SU-DHL-6 (cell line): ENCODE measurements at regions not wholly inside any gene's neighbourhood (a gene's known extent, or its start where the extent isn't known, plus 50 kb on each side); places are given as distances from the start of the nearest gene placed in this dataset.

Experiments used
- H2AFZ ChIP-seq: fragments of 200-600 bp; sonication (generic); 2 replicates; pipeline ENCODE4 v1.6.1; 2014; ENCODE audit warnings: low read depth, mild to moderate bottlenecking, moderate library complexity, mixed read lengths, antibody characterized with exemption, low read length; ENCODE audit not compliant: severe bottlenecking
- H3F3A ChIP-seq: fragments of 200-600 bp; shearing (Covaris generic); 2 replicates; pipeline ENCODE4 v1.6.0; 2016; ENCODE audit warnings: antibody characterized with exemption, mild to moderate bottlenecking; ENCODE audit not compliant: insufficient read depth
- H3K27ac ChIP-seq: fragments of 200-600 bp; sonication (generic); 2 replicates; pipeline ENCODE4 v1.5.1; 2016; ENCODE audit warnings: low read depth, mild to moderate bottlenecking, low read length, moderate library complexity, mixed read lengths
- H3K27me3 ChIP-seq: fragments of 200-600 bp; sonication (generic), shearing (Covaris generic); 2 replicates; pipeline ENCODE4 v1.6.0; 2014; ENCODE audit warnings: mild to moderate bottlenecking, low read length
- H3K36me3 ChIP-seq: fragments of 200-600 bp; sonication (generic); 2 replicates; pipeline ENCODE4 v1.6.1; 2014; ENCODE audit warnings: mild to moderate bottlenecking, low read length, mixed read lengths
- H3K4me2 ChIP-seq: fragments of 300-600, 200-600 bp; shearing (Covaris generic), sonication (generic); 2 replicates; pipeline ENCODE4 v1.6.0; 2014; ENCODE audit warnings: low read length, low read depth, mild to moderate bottlenecking; ENCODE audit not compliant: poor library complexity, severe bottlenecking
- H3K4me3 ChIP-seq: fragments of 200-600 bp; sonication (generic); 2 replicates; pipeline ENCODE4 v1.5.1; 2014; ENCODE audit warnings: antibody characterized with exemption, low read length, mild to moderate bottlenecking, mixed read lengths; ENCODE audit not compliant: insufficient read depth, poor library complexity, severe bottlenecking
- H3K79me2 ChIP-seq: fragments of 200-600 bp; sonication (generic); 2 replicates; pipeline ENCODE4 v1.6.1; 2014; ENCODE audit warnings: mild to moderate bottlenecking, low read length, moderate library complexity; ENCODE audit not compliant: insufficient read depth
- H3K9ac ChIP-seq: fragments of 200-600 bp; sonication (generic); 2 replicates; pipeline ENCODE4 v1.7.0; 2014; ENCODE audit warnings: mild to moderate bottlenecking, low read length
- H3K9me2 ChIP-seq: fragments of 200-600 bp; sonication (generic); replicated peaks from 2 replicates; pipeline ENCODE4 v1.6.1; 2014; ENCODE audit warnings: low read length; ENCODE audit not compliant: insufficient read depth
- H3K9me3 ChIP-seq: fragments of 200-600 bp; sonication (generic); 2 replicates; pipeline ENCODE4 v1.6.1; 2014; ENCODE audit warnings: low read length, mixed read lengths; ENCODE audit not compliant: insufficient read depth
- H4K20me1 ChIP-seq: fragments of 200-600 bp; sonication (generic); 2 replicates; pipeline ENCODE4 v1.6.1; 2014; ENCODE audit warnings: low read depth, mild to moderate bottlenecking, antibody characterized with exemption, low read length, moderate library complexity, mixed read lengths
- CTCF ChIP-seq: fragments of 200-600 bp; sonication (generic); IDR thresholded peaks from one replicate; pipeline ENCODE4 v1.5.1; 2017; ENCODE audit warnings: antibody characterized with exemption, mild to moderate bottlenecking, low read length, moderate library complexity; ENCODE audit not compliant: insufficient read depth, poor library complexity, severe bottlenecking
- EZH2phosphoT487 ChIP-seq: fragments of 200-600 bp; sonication (generic), shearing (Covaris generic); conservative IDR thresholded peaks from 2 replicates; pipeline ENCODE4 v1.6.1; 2018; ENCODE audit warnings: mild to moderate bottlenecking, antibody characterized with exemption, low read length, moderate library complexity, mixed read lengths

DNA sequence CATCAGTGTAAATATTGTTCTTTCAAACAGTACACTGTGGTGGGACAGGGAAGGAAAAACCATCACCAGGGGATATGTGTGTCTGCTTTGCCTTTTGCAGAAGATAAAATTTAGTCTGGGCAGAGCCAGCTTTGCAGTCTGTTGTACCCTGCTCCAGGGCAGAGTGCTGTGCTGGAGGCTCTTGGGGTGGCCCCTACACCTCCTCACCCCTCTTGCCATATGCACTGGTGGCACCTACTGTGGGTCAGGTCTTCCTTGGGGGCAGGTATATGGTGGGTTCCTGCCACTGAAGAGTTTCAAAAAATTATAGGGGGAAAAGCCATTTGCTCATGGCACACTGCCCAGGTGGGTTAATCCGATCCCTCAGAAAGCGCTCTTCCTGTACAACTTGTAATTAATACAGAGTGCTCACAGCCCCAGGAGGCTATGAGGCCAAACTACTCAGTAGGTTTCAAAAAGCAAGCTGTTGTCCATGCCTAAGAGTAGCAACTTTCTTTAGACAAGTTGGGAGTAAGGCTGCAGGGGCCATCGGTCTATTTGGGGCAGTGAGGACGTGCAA, 112.7 kb upstream of the BMPER start:
- no peak overlapping the region for H2AFZ ChIP-seq
- H3K4me3 ChIP-seq: no peak overlapping the region
- no peaks in the 10 kb centered on the region for H4K20me1 ChIP-seq
- H3K27ac ChIP-seq: no peak overlapping the region
- H3F3A ChIP-seq: no peaks in the 10 kb centered on the region
- no peaks in the 10 kb centered on the region for H3K79me2 ChIP-seq
- H3K36me3 ChIP-seq: no peaks in the 10 kb centered on the region
- no peaks in the 10 kb centered on the region for H3K9me3 ChIP-seq
- TF ChIP-seq EZH2phosphoT487 (no peak), CTCF (no peak)
- H3K27me3 ChIP-seq: no peaks in the 10 kb centered on the region
- H3K4me2 ChIP-seq: no peak overlapping the region
- no peaks in the 10 kb centered on the region for H3K9me2 ChIP-seq
- no peak overlapping the region for H3K9ac ChIP-seq

- no peaks in the 10 kb centered on the region for H4K20me1 ChIP-seq
- H3K36me3 ChIP-seq: no peaks in the 10 kb centered on the region
- TF ChIP-seq CTCF (no peak), EZH2phosphoT487 (no peak)
These were observed 111.7 kb upstream of the BMPER start for GRCh38 chr7:33793616-33794015.

GRCh38 chr7:33794419-33794818, 110.9 kb upstream of the BMPER start:
- Histone ChIP-seq H3K79me2 (no peaks in the 10 kb centered on the region), H4K20me1 (no peaks in the 10 kb centered on the region), H3F3A (no peaks in the 10 kb centered on the region), H3K9me2 (no peaks in the 10 kb centered on the region), H3K36me3 (no peaks in the 10 kb centered on the region), H3K4me2 (no peak overlapping the region), H2AFZ (no peak overlapping the region), H3K4me3 (no peak overlapping the region), H3K27me3 (no peaks in the 10 kb centered on the region), H3K27ac (no peak overlapping the region), H3K9me3 (no peaks in the 10 kb centered on the region), H3K9ac (no peak overlapping the region)
- TF ChIP-seq CTCF (no peak), EZH2phosphoT487 (no peak)

More at GRCh38 chr7:33793616-33794015, 111.7 kb upstream of the BMPER start:
- no peak overlapping the region for H3K4me2 ChIP-seq
- no peak overlapping the region for H2AFZ ChIP-seq
- H3K79me2 ChIP-seq: no peaks in the 10 kb centered on the region
- H3K27me3 ChIP-seq: no peaks in the 10 kb centered on the region
- H3K9me2 ChIP-seq: no peaks in the 10 kb centered on the region
- H3F3A ChIP-seq: no peaks in the 10 kb centered on the region
- no peaks in the 10 kb centered on the region for H3K9me3 ChIP-seq
- no peak overlapping the region for H3K9ac ChIP-seq
- no peak overlapping the region for H3K4me3 ChIP-seq
- no peak overlapping the region for H3K27ac ChIP-seq

DNA sequence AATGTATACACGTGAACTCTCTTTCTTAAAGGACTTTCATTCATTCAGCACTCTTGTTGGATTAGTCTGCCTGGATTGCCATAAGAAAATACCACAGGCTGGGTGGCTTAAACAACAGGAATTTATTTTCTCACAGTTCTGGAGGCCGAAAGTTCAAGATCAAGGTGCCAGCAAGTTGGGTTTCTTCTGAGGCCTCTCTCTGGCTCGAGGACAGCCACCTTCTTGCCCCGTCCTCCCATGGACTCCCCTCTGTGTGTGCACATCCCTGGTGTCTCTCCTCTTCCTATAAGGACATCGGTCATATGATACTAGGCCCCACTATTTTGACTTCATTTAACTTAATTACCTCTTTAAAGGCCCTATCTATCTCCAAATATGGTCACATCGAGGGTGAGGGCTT, 110.4 kb upstream of the BMPER start:
- H3K9me3 ChIP-seq: no peaks in the 10 kb centered on the region
- TF ChIP-seq EZH2phosphoT487 (no peak), CTCF (no peak)
- H4K20me1 ChIP-seq: no peaks in the 10 kb centered on the region

More for the DNA sequence above, 110.4 kb upstream of the BMPER start:
- no peak overlapping the region for H3K27ac ChIP-seq
- no peaks in the 10 kb centered on the region for H3K9me2 ChIP-seq
- H3K9ac ChIP-seq: no peak overlapping the region
- no peaks in the 10 kb centered on the region for H3K79me2 ChIP-seq
- H3F3A ChIP-seq: no peaks in the 10 kb centered on the region
- no peaks in the 10 kb centered on the region for H3K27me3 ChIP-seq
- no peak overlapping the region for H2AFZ ChIP-seq
- H3K4me2 ChIP-seq: no peak overlapping the region
- H3K4me3 ChIP-seq: no peak overlapping the region
- H3K36me3 ChIP-seq: no peaks in the 10 kb centered on the region
